ENCODE measurements at regions not wholly inside any gene's neighbourhood (a gene's known extent, or its start where the extent isn't known, plus 50 kb on each side); places are given as distances from the start of the nearest gene placed in this dataset.
A peak's percentile ranks its signal among the peaks of the same experiment; 100 is the strongest.

GRCh38 chr9:119522381-119522780, 153.1 kb upstream of the BRINP1 start:
- H3K36me3 Mint-ChIP-seq (ENCODE audit: unreplicated experiment) = no peaks in the 10 kb centered on the region

GRCh38 chr9:119509291-119509905, 140.2 kb upstream of the BRINP1 start:
- Mint-ChIP-seq H3K4me1 (ENCODE audit: low read depth, unreplicated experiment) (no peaks in the 10 kb centered on the region), H3K27ac (ENCODE audit: unreplicated experiment) (no peak overlapping the region), H3K9me3 (ENCODE audit: unreplicated experiment) (no peaks in the 10 kb centered on the region), H3K36me3 (ENCODE audit: unreplicated experiment) (peaks cover 9% of the 10 kb centered on the region), H3K27me3 (ENCODE audit: unreplicated experiment) (peaks cover 1% of the 10 kb centered on the region), H3K4me3 (ENCODE audit: unreplicated experiment) (no peak overlapping the region)
- DNase-seq = no peak
- no peak for TF ChIP-seq CTCF (IDR thresholded peaks at IDR 0.05; ENCODE audit: partially characterized antibody, unreplicated experiment)

More at GRCh38 chr9:119522381-119522780, 153.1 kb upstream of the BRINP1 start:
- H3K4me1 Mint-ChIP-seq (ENCODE audit: low read depth, unreplicated experiment) = no peaks in the 10 kb centered on the region
- no peak overlapping the region for H3K4me3 Mint-ChIP-seq (ENCODE audit: unreplicated experiment)
- no peak for DNase-seq
- peaks cover 2% of the 10 kb centered on the region for H3K9me3 Mint-ChIP-seq (ENCODE audit: unreplicated experiment)
- no peak for TF ChIP-seq CTCF (IDR thresholded peaks at IDR 0.05; ENCODE audit: partially characterized antibody, unreplicated experiment)
- H3K27ac Mint-ChIP-seq (ENCODE audit: unreplicated experiment) = no peak overlapping the region
- H3K27me3 Mint-ChIP-seq (ENCODE audit: unreplicated experiment) = peaks cover 2% of the 10 kb centered on the region

- peaks cover 2% of the 10 kb centered on the region for H3K27me3 Mint-ChIP-seq (ENCODE audit: unreplicated experiment)
- peak; percentile 36 for TF ChIP-seq CTCF (IDR thresholded peaks at IDR 0.05; ENCODE audit: partially characterized antibody, unreplicated experiment)
- no peak overlapping the region for H3K4me3 Mint-ChIP-seq (ENCODE audit: unreplicated experiment)
- no peaks in the 10 kb centered on the region for H3K4me1 Mint-ChIP-seq (ENCODE audit: low read depth, unreplicated experiment)
- no peak for DNase-seq
- H3K27ac Mint-ChIP-seq (ENCODE audit: unreplicated experiment) = no peak overlapping the region
- H3K36me3 Mint-ChIP-seq (ENCODE audit: unreplicated experiment) = peaks cover 6% of the 10 kb centered on the region
- H3K9me3 Mint-ChIP-seq (ENCODE audit: unreplicated experiment) = peaks cover 4% of the 10 kb centered on the region
These were observed 132.1 kb upstream of the BRINP1 start for GRCh38 chr9:119501374-119501773.

GRCh38 chr9:119500072-119500771, 131.0 kb upstream of the BRINP1 start:
- no peak overlapping the region for H3K27ac Mint-ChIP-seq (ENCODE audit: unreplicated experiment)
- peaks cover 4% of the 10 kb centered on the region for H3K9me3 Mint-ChIP-seq (ENCODE audit: unreplicated experiment)

More at GRCh38 chr9:119500072-119500771, 131.0 kb upstream of the BRINP1 start:
- Mint-ChIP-seq H3K27me3 (ENCODE audit: unreplicated experiment) (peaks cover 2% of the 10 kb centered on the region), H3K4me1 (ENCODE audit: low read depth, unreplicated experiment) (no peaks in the 10 kb centered on the region), H3K4me3 (ENCODE audit: unreplicated experiment) (no peak overlapping the region), H3K36me3 (ENCODE audit: unreplicated experiment) (peaks cover 6% of the 10 kb centered on the region)
- no peak for DNase-seq
- TF ChIP-seq CTCF (IDR thresholded peaks at IDR 0.05; ENCODE audit: partially characterized antibody, unreplicated experiment) = no peak

Measured in glutamatergic neuron (in vitro differentiated cells).